Natural killer cell (primary cell): ENCODE measurements at regions not wholly inside any gene's neighbourhood (a gene's known extent, or its start where the extent isn't known, plus 50 kb on each side); places are given as distances from the start of the nearest gene placed in this dataset.

Experiments used
- ATAC-seq, 3 donors: fragments of 150-1000 bp in 2 of 3; fragments of 200-7000 bp in 1 of 3; cut with Tn5 transposase; 1 replicate in 1 of 3; 2 replicates in 2 of 3; pipeline ENCODE4 v1.10.0; 2021; ENCODE audit warnings: mild to moderate bottlenecking in 2 of 3, moderate library complexity in 2 of 3
- DNase-seq, 2 donors: peaks; one replicate each; pipeline versions ENCODE4 v3.0.0 to v3.0.0-alpha.2; 2013 to 2021; ENCODE audit warnings: mixed read lengths in 1 of 2
- H3K27ac ChIP-seq: one replicate; pipeline ENCODE4 v1.5.1; 2013; ENCODE audit warnings: mild to moderate bottlenecking, low read length
- H3K27me3 ChIP-seq: one replicate; pipeline ENCODE4 v1.6.1; 2013; ENCODE audit warnings: low read length; ENCODE audit not compliant: control insufficient read depth, insufficient read depth
- H3K36me3 ChIP-seq: one replicate; pipeline ENCODE4 v1.6.1; 2013; ENCODE audit warnings: low read length; ENCODE audit not compliant: control insufficient read depth, insufficient read depth
- H3K4me1 ChIP-seq: one replicate; pipeline ENCODE4 v1.6.1; 2013; ENCODE audit warnings: low read length; ENCODE audit not compliant: control insufficient read depth, insufficient read depth
- H3K4me3 ChIP-seq: one replicate; pipeline ENCODE4 v1.5.1; 2013; ENCODE audit warnings: low read length
- H3K9me3 ChIP-seq: one replicate; pipeline ENCODE4 v1.6.1; 2013; ENCODE audit warnings: low read length; ENCODE audit not compliant: control insufficient read depth, insufficient read depth
- H3K27ac Mint-ChIP-seq, 2 donors: one replicate each; pipeline ENCODE4 v1.8.0; 2022; ENCODE audit warnings: mild to moderate bottlenecking in 2 of 2, mixed read lengths in 2 of 2, moderate library complexity in 1 of 2
- H3K27me3 Mint-ChIP-seq, 2 donors: one replicate each; pipeline ENCODE4 v1.8.0; 2022; ENCODE audit warnings: low read depth in 2 of 2, mixed read lengths in 2 of 2
- H3K36me3 Mint-ChIP-seq: one replicate; pipeline ENCODE4 v1.8.0; 2022; ENCODE audit warnings: mixed read lengths
- H3K4me1 Mint-ChIP-seq, 2 donors: one replicate each; pipeline ENCODE4 v1.8.0; 2022; ENCODE audit warnings: mixed read lengths in 2 of 2
- H3K4me3 Mint-ChIP-seq: one replicate; pipeline ENCODE4 v1.8.0; 2022; ENCODE audit warnings: mild to moderate bottlenecking, moderate library complexity, mixed read lengths
- H3K9me3 Mint-ChIP-seq, 2 donors: one replicate each; pipeline ENCODE4 v1.8.0; 2022; ENCODE audit warnings: mixed read lengths in 2 of 2
- CTCF ChIP-seq: fragments of 200-600 bp; IDR thresholded peaks from one replicate; pipeline ENCODE4 v1.8.0; 2022; ENCODE audit warnings: antibody characterized with exemption
- WGBS: methylation state at CpG from one replicate; pipeline ENCODE4 v1.1.7; 2013; ENCODE audit warnings: missing lambda C conversion rate; ENCODE audit not compliant: insufficient coverage; 5-methylcytosine and 5-hydroxymethylcytosine counted together
- intact Hi-C: fragments of 100-400 bp; cut with micrococcal nuclease; formaldehyde crosslinking; loops from one replicate; pipeline ENCODE4 v1.14.2; 2022

- H3K27me3 ChIP-seq: no peaks in the 10 kb centered on the region
- no peak overlapping the region for H3K27ac ChIP-seq
- WGBS: no CpG with 5 or more reads among the region's 1 CpG
- H3K27ac Mint-ChIP-seq: no peak overlapping the region
- no peak for ATAC-seq
- no peaks in the 10 kb centered on the region for H3K36me3 Mint-ChIP-seq
- no peak overlapping the region for H3K4me3 Mint-ChIP-seq
- H3K36me3 ChIP-seq: no peaks in the 10 kb centered on the region
- no peaks in the 10 kb centered on the region for H3K4me1 ChIP-seq
- no peak for TF ChIP-seq CTCF
- DNase-seq: no peak
- no peak overlapping the region for H3K4me3 ChIP-seq
- intact Hi-C loops: no loop called here
- H3K9me3 ChIP-seq: no peaks in the 10 kb centered on the region
- no peaks in the 10 kb centered on the region for H3K27me3 Mint-ChIP-seq
- no peaks in the 10 kb centered on the region for H3K4me1 Mint-ChIP-seq
- H3K9me3 Mint-ChIP-seq: no peaks in the 10 kb centered on the region
Measured at GRCh38 chr12:41983394-41983793, 161.3 kb downstream of the GXYLT1 start.

- Histone ChIP-seq H3K36me3 (no peaks in the 10 kb centered on the region), H3K27me3 (no peaks in the 10 kb centered on the region), H3K4me1 (no peaks in the 10 kb centered on the region), H3K4me3 (no peak overlapping the region), H3K9me3 (no peaks in the 10 kb centered on the region), H3K27ac (no peak overlapping the region)
- 78% methylated on average over 1 of the region's 1 CpG for WGBS
- intact Hi-C loops: no loop called here
- TF ChIP-seq CTCF: no peak
- Mint-ChIP-seq H3K36me3 (no peaks in the 10 kb centered on the region), H3K4me3 (no peak overlapping the region), H3K9me3 (no peaks in the 10 kb centered on the region), H3K27me3 (no peaks in the 10 kb centered on the region), H3K27ac (no peak overlapping the region), H3K4me1 (no peaks in the 10 kb centered on the region)
- ATAC-seq (no peak), DNase-seq (no peak)
Measured at GRCh38 chr12:41981758-41982157, 162.9 kb downstream of the GXYLT1 start.

GRCh38 chr12:41981013-41981412 is 163.7 kb downstream of the GXYLT1 start:
- no peak overlapping the region for H3K27ac Mint-ChIP-seq
- H3K4me3 ChIP-seq: no peak overlapping the region
- TF ChIP-seq CTCF: no peak
- no peaks in the 10 kb centered on the region for H3K27me3 ChIP-seq
- no peaks in the 10 kb centered on the region for H3K4me1 Mint-ChIP-seq
- intact Hi-C loops: no loop called here
- no peak overlapping the region for H3K4me3 Mint-ChIP-seq
- H3K36me3 ChIP-seq: no peaks in the 10 kb centered on the region
- 96% methylated on average over 2 of the region's 2 CpGs for WGBS
- no peaks in the 10 kb centered on the region for H3K36me3 Mint-ChIP-seq
- H3K27me3 Mint-ChIP-seq: no peaks in the 10 kb centered on the region
- H3K9me3 ChIP-seq: no peaks in the 10 kb centered on the region
- H3K4me1 ChIP-seq: no peaks in the 10 kb centered on the region
- H3K9me3 Mint-ChIP-seq: no peaks in the 10 kb centered on the region
- H3K27ac ChIP-seq: no peak overlapping the region
- ATAC-seq: no peak
- no peak for DNase-seq

GRCh38 chr12:41980390-41980789 is 164.3 kb downstream of the GXYLT1 start:
- H3K36me3 ChIP-seq: no peaks in the 10 kb centered on the region
- H3K27ac ChIP-seq: no peak overlapping the region
- no peaks in the 10 kb centered on the region for H3K27me3 Mint-ChIP-seq
- no peaks in the 10 kb centered on the region for H3K9me3 ChIP-seq
- no peak for DNase-seq
- H3K4me3 Mint-ChIP-seq: no peak overlapping the region
- intact Hi-C loops: no loop called here
- no peaks in the 10 kb centered on the region for H3K4me1 Mint-ChIP-seq
- no peak overlapping the region for H3K4me3 ChIP-seq
- H3K36me3 Mint-ChIP-seq: no peaks in the 10 kb centered on the region
- H3K27ac Mint-ChIP-seq: no peak overlapping the region
- no peaks in the 10 kb centered on the region for H3K9me3 Mint-ChIP-seq
- H3K27me3 ChIP-seq: no peaks in the 10 kb centered on the region
- 84% methylated on average over 1 of the region's 1 CpG for WGBS
- TF ChIP-seq CTCF: no peak
- H3K4me1 ChIP-seq: no peaks in the 10 kb centered on the region
- no peak for ATAC-seq
